SU-DHL-6 (cell line): ENCODE measurements at regions not wholly inside any gene's neighbourhood (a gene's known extent, or its start where the extent isn't known, plus 50 kb on each side); places are given as distances from the start of the nearest gene placed in this dataset.

Experiments
- CTCF ChIP-seq: fragments of 200-600 bp; sonication (generic); IDR thresholded peaks from one replicate; pipeline ENCODE4 v1.5.1; 2017; ENCODE audit warnings: antibody characterized with exemption, mild to moderate bottlenecking, low read length, moderate library complexity; ENCODE audit not compliant: insufficient read depth, poor library complexity, severe bottlenecking
- EZH2phosphoT487 ChIP-seq: fragments of 200-600 bp; sonication (generic), shearing (Covaris generic); conservative IDR thresholded peaks from 2 replicates; pipeline ENCODE4 v1.6.1; 2018; ENCODE audit warnings: mild to moderate bottlenecking, antibody characterized with exemption, low read length, moderate library complexity, mixed read lengths

GRCh38 chr5:74361406-74362358 is 278.8 kb downstream of the ENC1 start:
- TF ChIP-seq CTCF (no peak), EZH2phosphoT487 (no peak)
